Tongue (tissue), 1 donor: ENCODE measurements at regions not wholly inside any gene's neighbourhood (a gene's known extent, or its start where the extent isn't known, plus 50 kb on each side); places are given as distances from the start of the nearest gene placed in this dataset.
A peak's percentile ranks its signal among the peaks of the same experiment; 100 is the strongest.

Experiments
- DNase-seq: peaks from one replicate; pipeline ENCODE4 v3.0.0-alpha.2; 2015

GRCh38 chr18:11553098-11553940 lies 56.1 kb upstream of the SLC35G4 start:
- DNase-seq: peak; percentile 76

GRCh38 chr18:11548916-11549551 lies 60.4 kb upstream of the SLC35G4 start:
- DNase-seq: no peak

GRCh38 chr18:11548396-11548795 lies 61.0 kb upstream of the SLC35G4 start:
- no peak for DNase-seq

- no peak for DNase-seq
Observed at GRCh38 chr18:11544060-11544633, 65.2 kb upstream of the SLC35G4 start.

GRCh38 chr18:11541179-11541578 lies 68.2 kb upstream of the SLC35G4 start:
- no peak for DNase-seq

GRCh38 chr18:11533942-11534496 lies 75.4 kb upstream of the SLC35G4 start:
- no peak for DNase-seq

GRCh38 chr18:11533513-11533890 lies 75.9 kb upstream of the SLC35G4 start:
- no peak for DNase-seq

GRCh38 chr18:11532758-11533512 lies 76.5 kb upstream of the SLC35G4 start:
- no peak for DNase-seq

GRCh38 chr18:11529081-11529480 lies 80.3 kb upstream of the SLC35G4 start:
- DNase-seq: peak; percentile 69

GRCh38 chr18:11526675-11527074 lies 82.7 kb upstream of the SLC35G4 start:
- DNase-seq: no peak

- DNase-seq: no peak
Observed at GRCh38 chr18:11523804-11524203, 85.6 kb upstream of the SLC35G4 start.

- DNase-seq: no peak
Observed at GRCh38 chr18:11522992-11523391, 86.4 kb upstream of the SLC35G4 start.

GRCh38 chr18:11521853-11522252 lies 87.5 kb upstream of the SLC35G4 start:
- no peak for DNase-seq

GRCh38 chr18:11520536-11520935 lies 88.9 kb upstream of the SLC35G4 start:
- no peak for DNase-seq

- peak; percentile 40 for DNase-seq
Observed at GRCh38 chr18:11518788-11519685, 90.4 kb upstream of the SLC35G4 start.

GRCh38 chr18:11517704-11518103 lies 91.7 kb upstream of the SLC35G4 start:
- DNase-seq: no peak

- DNase-seq: peak; percentile 40
Observed at GRCh38 chr18:11516751-11517503, 92.5 kb upstream of the SLC35G4 start.

GRCh38 chr18:11514267-11514666 lies 95.1 kb upstream of the SLC35G4 start:
- DNase-seq: no peak

GRCh38 chr18:11512096-11513025 lies 97.0 kb upstream of the SLC35G4 start:
- DNase-seq: peak; percentile 35
